GM23248 (cell line): ENCODE measurements at regions not wholly inside any gene's neighbourhood (a gene's known extent, or its start where the extent isn't known, plus 50 kb on each side); places are given as distances from the start of the nearest gene placed in this dataset.
A peak's percentile ranks its signal among the peaks of the same experiment; 100 is the strongest.

Experiments
- DNase-seq: peaks from one replicate; pipeline ENCODE4 v3.0.0-alpha.2; 2015
- H2AFZ ChIP-seq: fragments of 200-600 bp; sonication (generic); 2 replicates; pipeline ENCODE4 v1.6.1; 2016; ENCODE audit warnings: antibody characterized with exemption
- H3F3A ChIP-seq: fragments of 200-600 bp; sonication (generic); 2 replicates; pipeline ENCODE4 v1.6.1; 2016; ENCODE audit warnings: mild to moderate bottlenecking, antibody characterized with exemption, mixed run types; ENCODE audit not compliant: insufficient read depth
- H3K27ac ChIP-seq: fragments of 200-600 bp; sonication (generic); 2 replicates; pipeline ENCODE4 v1.5.1; 2016; ENCODE audit warnings: mild to moderate bottlenecking
- H3K27me3 ChIP-seq: fragments of 200-600 bp; sonication (generic); replicated peaks from 2 replicates; pipeline ENCODE4 v1.6.1; 2016; ENCODE audit warnings: mild to moderate bottlenecking; ENCODE audit not compliant: insufficient read depth
- H3K36me3 ChIP-seq: fragments of 200-600 bp; sonication (generic); 2 replicates; pipeline ENCODE4 v1.6.1; 2016; ENCODE audit warnings: low read depth, mild to moderate bottlenecking
- H3K4me1 ChIP-seq: fragments of 200-600 bp; sonication (generic); 2 replicates; pipeline ENCODE4 v1.6.1; 2016; ENCODE audit warnings: mild to moderate bottlenecking; ENCODE audit not compliant: insufficient read depth
- H3K4me2 ChIP-seq: fragments of 200-600 bp; sonication (generic); one replicate; pipeline ENCODE4 v1.6.1; 2016; ENCODE audit warnings: mild to moderate bottlenecking; ENCODE audit not compliant: unreplicated experiment
- H3K4me3 ChIP-seq: fragments of 200-600 bp; sonication (generic); 2 replicates; pipeline ENCODE4 v1.5.1; 2016; ENCODE audit warnings: mild to moderate bottlenecking
- H3K79me2 ChIP-seq: fragments of 200-600 bp; sonication (generic); 2 replicates; pipeline ENCODE4 v1.6.1; 2016; ENCODE audit warnings: mild to moderate bottlenecking; ENCODE audit not compliant: insufficient read depth
- H3K9ac ChIP-seq: fragments of 200-600 bp; sonication (generic); 2 replicates; pipeline ENCODE4 v1.6.1; 2016; ENCODE audit warnings: mild to moderate bottlenecking
- H3K9me2 ChIP-seq: fragments of 200-600 bp; sonication (generic); 2 replicates; pipeline ENCODE4 v1.6.1; 2016; ENCODE audit warnings: mixed run types, mild to moderate bottlenecking, moderate library complexity; ENCODE audit not compliant: insufficient read depth
- H3K9me3 ChIP-seq: fragments of 200-600 bp; sonication (generic); one replicate; pipeline ENCODE4 v1.6.1; 2017; ENCODE audit warnings: low read depth
- H4K20me1 ChIP-seq: fragments of 200-600 bp; sonication (generic); 2 replicates; pipeline ENCODE4 v1.6.0; 2016; ENCODE audit not compliant: insufficient read depth
- EZH2 ChIP-seq: fragments of 200-600 bp; sonication (generic); IDR thresholded peaks from 2 replicates; pipeline ENCODE4 v1.6.1; 2018; ENCODE audit warnings: antibody characterized with exemption, mild to moderate bottlenecking; ENCODE audit not compliant: insufficient read depth, poor library complexity, severe bottlenecking
- EZH2phosphoT487 ChIP-seq: fragments of 200-600 bp; sonication (generic); IDR thresholded peaks from 2 replicates; pipeline ENCODE4 v1.6.1; 2018; ENCODE audit warnings: antibody characterized with exemption, moderate library complexity, mild to moderate bottlenecking, low read depth; ENCODE audit not compliant: insufficient read depth
- WGBS, 2 experiments: methylation state at CpG; one replicate each; pipeline ENCODE4 v1.1.6; 2015 to 2017; ENCODE audit warnings: low lambda C conversion rate in 2 of 2, low coverage in 1 of 2; ENCODE audit errors: missing lambda C conversion rate in 2 of 2; 5-methylcytosine and 5-hydroxymethylcytosine counted together
- in situ Hi-C: fragments of 300-500 bp; cut with MboI; formaldehyde crosslinking; loops from 2 replicates; pipeline ENCODE4 v1.15.0; 2020

GRCh38 chr6:84556541-84557335 is 207.7 kb downstream of the TBX18 start:
- Histone ChIP-seq H3K27me3 (no peaks in the 10 kb centered on the region), H3K4me1 (no peaks in the 10 kb centered on the region), H2AFZ (no peak overlapping the region), H3K9ac (no peak overlapping the region), H3K27ac (no peak overlapping the region), H4K20me1 (no peaks in the 10 kb centered on the region), H3F3A (peaks cover 5% of the 10 kb centered on the region; the same call in 1 of the 2 replicates), H3K79me2 (no peaks in the 10 kb centered on the region), H3K4me2 (no peak overlapping the region), H3K4me3 (no peak overlapping the region), H3K36me3 (no peaks in the 10 kb centered on the region), H3K9me2 (no peaks in the 10 kb centered on the region), H3K9me3 (no peaks in the 10 kb centered on the region)
- TF ChIP-seq EZH2phosphoT487 (no peak), EZH2 (no peak)
- in situ Hi-C loops, result loop anchor here (25.0 kb wide), 2 partner anchors 406 to 669 kb away; no protein-coding TSS in a partner anchor
- 51 to 52% methylated on average over 4 of the region's 4 CpGs for WGBS, 2 experiments
- DNase-seq, result no peak

- WGBS, 2 experiments, result 95 to 97% methylated on average over 4 of the region's 4 CpGs
- H3K9me3 ChIP-seq, result no peaks in the 10 kb centered on the region
- peaks cover 5% of the 10 kb centered on the region; the same call in 1 of the 2 replicates for H3F3A ChIP-seq
- no peaks in the 10 kb centered on the region for H4K20me1 ChIP-seq
- in situ Hi-C loops, result loop anchor here (25.0 kb wide), 2 partner anchors 408 to 667 kb away; no protein-coding TSS in a partner anchor
- no peaks in the 10 kb centered on the region for H3K36me3 ChIP-seq
- H3K4me2 ChIP-seq, result no peak overlapping the region
- H3K9ac ChIP-seq, result no peak overlapping the region
- DNase-seq, result no peak
- no peaks in the 10 kb centered on the region for H3K4me1 ChIP-seq
- TF ChIP-seq EZH2phosphoT487, result no peak
- TF ChIP-seq EZH2, result no peak
- H3K79me2 ChIP-seq, result no peaks in the 10 kb centered on the region
- H3K9me2 ChIP-seq, result no peaks in the 10 kb centered on the region
- no peak overlapping the region for H3K4me3 ChIP-seq
- no peak overlapping the region for H2AFZ ChIP-seq
- H3K27me3 ChIP-seq, result no peaks in the 10 kb centered on the region
- no peak overlapping the region for H3K27ac ChIP-seq
Measured at GRCh38 chr6:84554706-84555105, 209.7 kb downstream of the TBX18 start.

- Histone ChIP-seq H3K4me3 (no peak overlapping the region), H3K9ac (no peak overlapping the region), H3K27ac (no peak overlapping the region), H3K9me2 (no peaks in the 10 kb centered on the region), H3K4me2 (no peak overlapping the region), H3F3A (peaks cover 5% of the 10 kb centered on the region; the same call in 1 of the 2 replicates), H3K79me2 (no peaks in the 10 kb centered on the region), H3K4me1 (no peaks in the 10 kb centered on the region), H3K27me3 (no peaks in the 10 kb centered on the region), H4K20me1 (no peaks in the 10 kb centered on the region), H2AFZ (no peak overlapping the region), H3K36me3 (no peaks in the 10 kb centered on the region), H3K9me3 (no peaks in the 10 kb centered on the region)
- in situ Hi-C loops, result loop anchor here (25.0 kb wide), 2 partner anchors 408 to 667 kb away; no protein-coding TSS in a partner anchor
- TF ChIP-seq EZH2phosphoT487, result no peak
- no peak for TF ChIP-seq EZH2
- DNase-seq, result peak; percentile 68
Measured at GRCh38 chr6:84554074-84554473, 210.3 kb downstream of the TBX18 start.

- 62 to 75% methylated on average over 1 of the region's 1 CpG for WGBS, 2 experiments
- TF ChIP-seq EZH2phosphoT487 (no peak), EZH2 (no peak)
- in situ Hi-C loops, result loop anchor here (25.0 kb wide), 2 partner anchors 409 to 666 kb away; no protein-coding TSS in a partner anchor
Measured at GRCh38 chr6:84553527-84553926, 210.9 kb downstream of the TBX18 start.

More at GRCh38 chr6:84553527-84553926, 210.9 kb downstream of the TBX18 start:
- Histone ChIP-seq H2AFZ (no peak overlapping the region), H3K9me2 (no peaks in the 10 kb centered on the region), H3K36me3 (no peaks in the 10 kb centered on the region), H3F3A (peaks cover 5% of the 10 kb centered on the region; the same call in 1 of the 2 replicates), H3K9ac (no peak overlapping the region), H3K27me3 (no peaks in the 10 kb centered on the region), H3K4me3 (no peak overlapping the region), H3K4me1 (no peaks in the 10 kb centered on the region), H4K20me1 (no peaks in the 10 kb centered on the region), H3K9me3 (no peaks in the 10 kb centered on the region), H3K27ac (no peak overlapping the region), H3K79me2 (no peaks in the 10 kb centered on the region), H3K4me2 (no peak overlapping the region)
- no peak for DNase-seq
